HG03039 (cell line): ENCODE measurements at regions not wholly inside any gene's neighbourhood (a gene's known extent, or its start where the extent isn't known, plus 50 kb on each side); places are given as distances from the start of the nearest gene placed in this dataset.
"Not testable (repeated sequence)": the region's sequence is repeated elsewhere in the genome, so short reads cannot be mapped to it uniquely, and the experiment has no call there.

Source experiments
- ATAC-seq: cut with Tn5 transposase; IDR thresholded peaks from one replicate; pipeline ENCODE4 v1.9.1; 2021; ENCODE audit warnings: mild to moderate bottlenecking, moderate library complexity; ENCODE audit not compliant: unreplicated experiment

- ATAC-seq: no peak
These were observed 134.8 kb upstream of the SLC4A4 start for GRCh38 chr4:71204056-71204455.

- ATAC-seq: no peak
These were observed 132.1 kb upstream of the SLC4A4 start for GRCh38 chr4:71206763-71207162.

GRCh38 chr4:71209161-71209560, 129.7 kb upstream of the SLC4A4 start:
- no peak for ATAC-seq

GRCh38 chr4:71210823-71211222, 128.0 kb upstream of the SLC4A4 start:
- no peak for ATAC-seq

GRCh38 chr4:71211748-71212147, 127.1 kb upstream of the SLC4A4 start:
- no peak for ATAC-seq

GRCh38 chr4:71212216-71212615, 126.6 kb upstream of the SLC4A4 start:
- ATAC-seq: no peak

GRCh38 chr4:71214578-71214977, 124.2 kb upstream of the SLC4A4 start:
- ATAC-seq: no peak

- no peak for ATAC-seq
These were observed 122.4 kb upstream of the SLC4A4 start for GRCh38 chr4:71216316-71216959.

GRCh38 chr4:71217688-71218087, 121.1 kb upstream of the SLC4A4 start:
- no peak for ATAC-seq

- not testable (repeated sequence) for ATAC-seq
These were observed 118.0 kb upstream of the SLC4A4 start for GRCh38 chr4:71220848-71221247.

GRCh38 chr4:71221510-71222466, 117.0 kb upstream of the SLC4A4 start:
- no peak for ATAC-seq

GRCh38 chr4:71222661-71223060, 116.2 kb upstream of the SLC4A4 start:
- ATAC-seq: no peak

- peak; percentile 56 for ATAC-seq
These were observed 109.1 kb upstream of the SLC4A4 start for GRCh38 chr4:71229477-71230270.

GRCh38 chr4:71230271-71231128, 108.3 kb upstream of the SLC4A4 start:
- no peak for ATAC-seq

- ATAC-seq: no peak
These were observed 107.4 kb upstream of the SLC4A4 start for GRCh38 chr4:71231129-71232055.

GRCh38 chr4:71232056-71232430, 106.8 kb upstream of the SLC4A4 start:
- no peak for ATAC-seq

GRCh38 chr4:71232846-71233245, 106.0 kb upstream of the SLC4A4 start:
- ATAC-seq: no peak

- no peak for ATAC-seq
These were observed 103.3 kb upstream of the SLC4A4 start for GRCh38 chr4:71235311-71236201.
